ENCODE measurements at regions not wholly inside any gene's neighbourhood (a gene's known extent, or its start where the extent isn't known, plus 50 kb on each side); places are given as distances from the start of the nearest gene placed in this dataset.

DNA sequence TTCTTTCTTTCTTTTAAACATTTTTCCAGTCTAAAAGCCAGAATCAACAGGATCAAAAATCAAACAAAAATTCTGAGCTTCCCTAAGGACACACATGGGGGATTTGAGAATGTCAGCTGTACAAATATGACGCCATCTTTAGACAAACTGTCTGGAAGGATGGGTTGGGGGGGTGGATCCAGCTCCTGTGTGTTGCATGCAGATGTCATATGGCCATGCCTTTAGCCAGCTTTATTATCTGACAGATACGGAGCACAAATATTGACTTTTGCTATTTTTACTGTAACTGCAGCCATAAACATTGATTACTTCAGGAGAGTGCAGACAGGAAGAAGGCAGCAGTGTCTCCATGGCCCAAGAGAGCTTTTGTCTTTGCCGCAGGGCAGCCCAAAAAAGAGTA, 279.4 kb upstream of the ELAC2 start:
- H3K4me3 ChIP-seq (ENCODE audit: low read depth, low read length), result no peak overlapping the region
- TF ChIP-seq, protein P1, sequence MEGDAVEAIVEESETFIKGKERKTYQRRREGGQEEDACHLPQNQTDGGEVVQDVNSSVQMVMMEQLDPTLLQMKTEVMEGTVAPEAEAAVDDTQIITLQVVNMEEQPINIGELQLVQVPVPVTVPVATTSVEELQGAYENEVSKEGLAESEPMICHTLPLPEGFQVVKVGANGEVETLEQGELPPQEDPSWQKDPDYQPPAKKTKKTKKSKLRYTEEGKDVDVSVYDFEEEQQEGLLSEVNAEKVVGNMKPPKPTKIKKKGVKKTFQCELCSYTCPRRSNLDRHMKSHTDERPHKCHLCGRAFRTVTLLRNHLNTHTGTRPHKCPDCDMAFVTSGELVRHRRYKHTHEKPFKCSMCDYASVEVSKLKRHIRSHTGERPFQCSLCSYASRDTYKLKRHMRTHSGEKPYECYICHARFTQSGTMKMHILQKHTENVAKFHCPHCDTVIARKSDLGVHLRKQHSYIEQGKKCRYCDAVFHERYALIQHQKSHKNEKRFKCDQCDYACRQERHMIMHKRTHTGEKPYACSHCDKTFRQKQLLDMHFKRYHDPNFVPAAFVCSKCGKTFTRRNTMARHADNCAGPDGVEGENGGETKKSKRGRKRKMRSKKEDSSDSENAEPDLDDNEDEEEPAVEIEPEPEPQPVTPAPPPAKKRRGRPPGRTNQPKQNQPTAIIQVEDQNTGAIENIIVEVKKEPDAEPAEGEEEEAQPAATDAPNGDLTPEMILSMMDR (IDR thresholded peaks at IDR 0.05; ENCODE audit: insufficient read depth, low read length, poor library complexity, severe bottlenecking), result no peak
- H3K36me3 ChIP-seq (ENCODE audit: control insufficient read depth, insufficient read depth, low read length), result no peaks in the 10 kb centered on the region
- no peaks in the 10 kb centered on the region for H3K27me3 ChIP-seq (ENCODE audit: control insufficient read depth, insufficient read depth, low read length)
- no peak for DNase-seq (ENCODE audit: low read depth)

DNA sequence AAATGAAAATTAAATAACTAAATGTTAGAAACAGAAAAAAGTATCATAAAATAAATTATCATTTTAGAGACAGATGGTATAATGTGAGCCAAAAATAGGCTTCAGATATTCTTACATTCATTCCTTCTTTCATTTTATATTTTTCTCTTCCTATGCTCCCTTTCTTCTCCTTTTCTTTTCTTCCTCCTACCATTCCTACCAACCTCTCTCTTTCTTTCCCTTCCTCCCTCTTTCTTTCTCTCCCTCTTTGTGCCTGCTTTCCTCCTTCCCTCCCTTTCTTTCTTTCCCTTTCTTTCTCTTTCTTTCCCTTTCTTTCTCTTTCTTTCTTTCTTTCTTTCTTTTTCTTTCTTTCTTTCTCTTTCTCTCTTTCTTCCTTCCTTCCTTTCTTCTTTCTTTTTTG, 275.6 kb upstream of the ELAC2 start:
- H3K36me3 ChIP-seq (ENCODE audit: control insufficient read depth, insufficient read depth, low read length), result no peaks in the 10 kb centered on the region
- no peak overlapping the region for H3K4me3 ChIP-seq (ENCODE audit: low read depth, low read length)
- H3K27me3 ChIP-seq (ENCODE audit: control insufficient read depth, insufficient read depth, low read length), result no peaks in the 10 kb centered on the region
- TF ChIP-seq, protein P1 (IDR thresholded peaks at IDR 0.05; ENCODE audit: insufficient read depth, low read length, poor library complexity, severe bottlenecking), result no peak
- DNase-seq (ENCODE audit: low read depth), result no peak

DNA sequence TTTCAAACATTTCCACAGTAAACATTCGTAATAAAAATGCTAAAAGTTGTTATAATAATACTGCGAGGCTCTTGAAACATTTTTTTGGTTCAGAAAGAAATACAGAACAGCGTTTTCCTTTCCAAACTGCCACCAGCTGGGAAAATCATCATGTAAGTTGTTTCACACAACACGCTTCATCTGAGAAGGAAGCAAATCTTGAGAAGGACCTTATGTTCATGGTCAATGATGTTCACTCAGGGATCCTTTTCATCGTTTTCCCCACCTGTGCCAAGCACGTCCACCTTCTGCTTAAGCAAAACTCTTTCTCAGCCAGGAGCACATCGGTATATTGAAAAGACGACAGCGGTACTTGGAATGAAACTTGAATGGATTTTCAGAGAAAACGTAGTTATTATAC, 274.5 kb upstream of the ELAC2 start:
- no peak for DNase-seq (ENCODE audit: low read depth)
- Histone ChIP-seq H3K27me3 (ENCODE audit: control insufficient read depth, insufficient read depth, low read length) (no peaks in the 10 kb centered on the region), H3K4me3 (ENCODE audit: low read depth, low read length) (no peak overlapping the region), H3K36me3 (ENCODE audit: control insufficient read depth, insufficient read depth, low read length) (no peaks in the 10 kb centered on the region)
- TF ChIP-seq, protein P1 (IDR thresholded peaks at IDR 0.05; ENCODE audit: insufficient read depth, low read length, poor library complexity, severe bottlenecking), result no peak

DNA sequence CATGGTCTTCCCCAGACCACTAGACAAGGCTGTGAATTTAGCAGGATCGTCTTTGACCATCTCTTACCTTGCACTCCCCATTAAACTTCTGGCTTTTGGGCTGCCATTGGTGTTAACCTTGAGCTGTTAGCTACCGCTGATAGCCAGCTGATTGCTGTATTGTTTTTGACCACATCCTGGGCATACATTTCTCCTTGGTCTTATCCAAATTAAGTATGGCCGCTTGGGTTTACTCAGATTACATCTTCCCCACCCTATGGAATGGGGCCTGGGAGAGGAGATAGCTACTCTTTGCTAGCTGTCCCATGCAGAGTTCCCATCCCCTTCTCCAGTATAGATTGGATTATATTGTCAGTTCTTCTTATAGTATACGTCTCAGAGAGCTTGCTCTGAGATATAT, 270.4 kb upstream of the ELAC2 start:
- TF ChIP-seq, protein P1 (IDR thresholded peaks at IDR 0.05; ENCODE audit: insufficient read depth, low read length, poor library complexity, severe bottlenecking), result no peak
- Histone ChIP-seq H3K4me3 (ENCODE audit: low read depth, low read length) (no peak overlapping the region), H3K27me3 (ENCODE audit: control insufficient read depth, insufficient read depth, low read length) (no peaks in the 10 kb centered on the region), H3K36me3 (ENCODE audit: control insufficient read depth, insufficient read depth, low read length) (no peaks in the 10 kb centered on the region)
- DNase-seq (ENCODE audit: low read depth), result no peak

DNA sequence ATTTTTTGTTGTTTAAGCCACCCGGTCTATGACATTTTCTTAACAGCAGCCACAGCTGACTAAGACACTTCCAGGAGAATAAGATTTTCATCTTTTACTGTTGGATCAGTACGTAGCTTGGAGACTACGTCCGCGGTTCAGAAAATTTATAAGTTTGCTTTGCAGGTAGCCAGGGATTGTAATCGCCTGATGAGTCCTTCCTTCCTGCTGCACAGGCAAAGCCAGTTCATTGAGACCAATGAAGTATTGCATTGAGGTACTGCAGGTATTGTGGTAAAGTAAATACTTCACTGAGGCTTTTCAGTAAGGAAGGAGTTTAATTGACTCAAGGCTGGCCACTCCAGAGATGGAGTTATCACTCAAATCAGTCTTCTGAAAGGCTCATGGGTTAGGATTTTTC, 269.4 kb upstream of the ELAC2 start:
- Histone ChIP-seq H3K4me3 (ENCODE audit: low read depth, low read length) (no peak overlapping the region), H3K36me3 (ENCODE audit: control insufficient read depth, insufficient read depth, low read length) (no peaks in the 10 kb centered on the region), H3K27me3 (ENCODE audit: control insufficient read depth, insufficient read depth, low read length) (no peaks in the 10 kb centered on the region)
- TF ChIP-seq, protein P1 (IDR thresholded peaks at IDR 0.05; ENCODE audit: insufficient read depth, low read length, poor library complexity, severe bottlenecking), result no peak
- DNase-seq (ENCODE audit: low read depth), result no peak

DNA sequence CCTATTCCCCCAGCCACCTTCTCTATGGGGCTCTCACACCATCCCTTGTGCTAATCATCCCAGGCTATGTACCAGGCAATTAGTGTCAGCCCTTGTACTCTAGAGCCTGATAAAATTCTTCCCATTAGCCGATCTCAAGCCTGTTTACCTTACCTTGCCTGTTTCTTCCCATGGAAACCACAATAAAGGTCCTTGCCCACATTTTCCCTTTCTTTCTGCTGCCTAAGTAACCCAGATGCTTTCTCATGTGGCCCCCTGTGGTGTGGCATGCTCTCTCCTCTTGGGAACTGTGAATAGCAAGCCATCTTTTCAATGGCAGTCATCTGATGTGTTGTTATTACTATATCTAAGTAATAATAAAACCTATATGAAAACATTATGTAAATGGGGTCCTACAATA, 265.8 kb upstream of the ELAC2 start:
- DNase-seq (ENCODE audit: low read depth), result no peak
- TF ChIP-seq, protein P1 (IDR thresholded peaks at IDR 0.05; ENCODE audit: insufficient read depth, low read length, poor library complexity, severe bottlenecking), result no peak
- Histone ChIP-seq H3K27me3 (ENCODE audit: control insufficient read depth, insufficient read depth, low read length) (no peaks in the 10 kb centered on the region), H3K36me3 (ENCODE audit: control insufficient read depth, insufficient read depth, low read length) (no peaks in the 10 kb centered on the region), H3K4me3 (ENCODE audit: low read depth, low read length) (no peak overlapping the region)

Data from kidney epithelial cell (primary cell).